GM21825 (cell line): ENCODE measurements at regions not wholly inside any gene's neighbourhood (a gene's known extent, or its start where the extent isn't known, plus 50 kb on each side); places are given as distances from the start of the nearest gene placed in this dataset.
"Not testable (repeated sequence)": the region's sequence is repeated elsewhere in the genome, so short reads cannot be mapped to it uniquely, and the experiment has no call there.

Experiments used
- ATAC-seq: cut with Tn5 transposase; IDR thresholded peaks from one replicate; pipeline ENCODE4 v1.9.1; 2021; ENCODE audit warnings: mild to moderate bottlenecking, moderate library complexity; ENCODE audit not compliant: unreplicated experiment

GRCh38 chr1:206359377-206359776, 110.9 kb upstream of the IKBKE start:
- ATAC-seq, result not testable (repeated sequence)

- not testable (repeated sequence) for ATAC-seq
Observed at GRCh38 chr1:206361978-206362543, 108.2 kb upstream of the IKBKE start.

DNA sequence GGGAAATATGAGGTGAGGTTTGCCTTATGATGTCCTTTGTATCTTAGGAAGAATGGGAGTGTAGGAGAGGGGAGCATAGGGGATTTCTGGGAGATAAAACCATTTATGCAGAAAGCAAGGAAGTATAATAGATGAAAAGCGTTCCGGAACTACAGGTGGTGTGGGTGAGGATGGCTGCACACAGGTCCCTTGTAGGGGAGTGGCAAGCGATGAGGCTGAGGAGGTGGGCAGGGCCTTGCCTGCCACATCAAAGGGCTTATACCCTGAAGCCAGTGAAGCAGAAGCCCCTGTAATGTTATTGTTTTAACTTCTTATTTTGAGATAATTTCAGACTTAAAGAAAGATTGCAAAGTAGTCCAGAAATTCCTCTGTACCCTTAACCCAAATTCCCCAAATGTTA, 107.3 kb upstream of the IKBKE start:
- not testable (repeated sequence) for ATAC-seq

- not testable (repeated sequence) for ATAC-seq
Observed at GRCh38 chr1:206365271-206365670, 105.0 kb upstream of the IKBKE start.

DNA sequence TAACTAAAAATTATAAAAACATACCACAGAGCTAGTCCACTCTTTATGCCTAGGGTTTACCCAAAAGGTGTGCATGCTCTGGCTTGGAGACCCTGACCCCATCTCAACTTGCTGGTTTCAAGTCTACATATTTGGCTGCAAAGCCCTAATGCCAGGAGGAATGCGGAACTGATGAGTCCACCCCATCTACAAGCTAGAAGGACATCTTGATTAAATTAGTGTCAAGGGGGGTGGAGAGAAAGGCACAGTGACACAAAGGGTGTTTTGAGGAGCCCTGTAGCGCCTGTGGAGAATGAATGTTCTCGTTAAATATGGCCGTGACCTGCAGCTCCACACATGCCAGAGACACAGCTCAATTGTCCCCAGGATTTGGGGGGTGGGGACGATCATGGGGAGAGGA, 104.1 kb upstream of the IKBKE start:
- not testable (repeated sequence) for ATAC-seq

- ATAC-seq, result not testable (repeated sequence)
Observed at GRCh38 chr1:206366772-206367171, 103.5 kb upstream of the IKBKE start.

DNA sequence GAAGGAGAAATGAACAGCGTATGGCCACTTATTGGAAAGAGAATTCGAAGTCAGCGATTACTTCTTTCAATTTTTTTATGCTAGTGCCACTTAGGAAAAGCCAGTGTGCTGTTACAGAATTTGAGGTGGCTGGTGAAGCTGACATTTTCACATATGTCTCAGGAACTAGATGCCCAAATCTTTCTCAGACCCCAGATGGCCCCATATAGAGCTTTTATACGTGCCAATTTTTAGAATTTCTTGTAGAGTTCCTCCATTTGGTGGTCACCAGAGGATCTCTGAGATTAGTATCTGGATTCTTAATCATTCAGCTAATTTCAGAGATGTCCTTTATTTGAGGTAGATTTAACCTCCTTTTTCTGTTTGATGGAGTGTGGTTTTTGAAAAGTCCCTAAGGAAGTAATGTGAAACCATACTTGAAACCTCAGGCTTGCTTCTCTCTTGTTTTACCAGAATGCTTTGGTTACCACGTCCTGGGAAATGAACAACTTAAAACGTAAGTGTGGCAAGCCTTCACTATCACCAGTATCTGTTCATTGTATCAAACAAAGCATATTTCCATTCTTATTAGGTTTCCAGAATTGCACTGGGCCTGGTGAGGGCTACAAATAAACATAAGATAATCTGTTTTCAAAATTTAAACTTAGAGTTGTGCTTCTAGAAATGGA, 102.2 kb upstream of the IKBKE start:
- ATAC-seq, result not testable (repeated sequence)

DNA sequence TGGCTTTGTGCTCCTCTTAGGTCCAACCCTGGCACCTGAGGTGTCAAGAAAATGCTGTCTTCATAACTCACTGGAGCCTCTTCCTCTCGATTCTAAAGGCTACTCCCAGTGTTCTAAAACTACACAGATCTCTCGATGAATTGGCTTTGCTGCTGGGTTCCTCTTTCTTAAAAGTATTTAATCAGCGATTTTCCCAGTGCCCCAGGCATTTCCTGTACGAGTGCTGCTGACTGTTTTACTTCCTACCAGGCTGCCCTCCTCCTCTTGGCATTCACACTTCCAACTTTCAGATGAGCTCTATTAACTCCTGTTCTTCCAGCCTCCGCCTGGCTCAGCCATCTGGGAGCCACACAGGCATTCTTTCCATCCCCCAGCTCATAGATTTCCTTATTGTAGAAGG, 95.6 kb upstream of the IKBKE start:
- not testable (repeated sequence) for ATAC-seq

DNA sequence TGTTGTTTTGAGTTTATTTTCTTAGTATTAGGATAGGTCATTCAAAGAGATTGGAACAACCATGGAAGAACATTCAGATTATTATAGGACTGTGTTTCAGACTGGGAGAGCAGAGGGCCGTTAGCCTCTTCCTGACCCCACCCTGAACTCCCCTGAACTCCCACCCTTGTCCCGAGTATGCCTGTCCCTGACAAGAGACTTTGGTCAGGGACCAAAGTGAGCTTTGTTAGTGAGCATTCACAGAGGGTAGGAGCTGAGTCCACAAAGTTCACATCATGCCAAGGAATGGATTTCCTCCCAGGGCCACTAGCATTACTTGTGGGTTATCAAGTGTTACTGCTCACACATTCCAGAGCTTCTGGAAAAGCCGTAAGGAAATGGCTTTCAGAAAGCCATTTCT, 94.7 kb upstream of the IKBKE start:
- not testable (repeated sequence) for ATAC-seq

- ATAC-seq, result not testable (repeated sequence)
Observed at GRCh38 chr1:206378506-206378905, 91.8 kb upstream of the IKBKE start.

- ATAC-seq, result not testable (repeated sequence)
Observed at GRCh38 chr1:206379245-206379644, 91.0 kb upstream of the IKBKE start.

DNA sequence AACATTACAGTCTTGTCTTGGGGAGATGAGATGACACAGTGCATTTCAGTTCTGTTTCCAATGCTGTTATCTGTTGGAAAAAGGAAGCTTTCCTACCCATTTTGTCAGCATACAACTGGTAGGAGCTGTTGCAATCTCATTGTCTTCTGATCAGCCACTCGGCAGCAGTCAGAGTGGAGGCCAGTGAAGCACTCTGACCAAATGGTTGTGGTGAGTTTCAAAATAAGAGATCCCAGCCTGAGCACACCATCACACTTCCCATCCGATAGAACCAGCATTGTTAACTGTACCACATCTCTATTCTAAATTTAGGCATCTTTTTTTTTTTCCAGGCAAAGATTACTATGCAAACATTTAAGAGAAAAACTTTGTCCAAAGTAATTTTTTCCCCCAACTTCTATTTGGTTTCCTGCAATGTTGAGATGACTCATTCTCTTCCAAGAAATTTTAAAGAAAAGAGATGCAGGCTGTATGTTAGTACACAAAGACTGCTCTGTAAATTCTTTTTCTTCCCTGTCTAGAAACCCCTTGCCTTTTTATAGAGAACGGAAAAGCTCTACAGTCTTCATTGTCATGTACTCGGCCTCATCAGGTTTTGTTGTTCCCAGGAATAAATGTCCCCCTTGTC, 90.0 kb upstream of the IKBKE start:
- not testable (repeated sequence) for ATAC-seq

DNA sequence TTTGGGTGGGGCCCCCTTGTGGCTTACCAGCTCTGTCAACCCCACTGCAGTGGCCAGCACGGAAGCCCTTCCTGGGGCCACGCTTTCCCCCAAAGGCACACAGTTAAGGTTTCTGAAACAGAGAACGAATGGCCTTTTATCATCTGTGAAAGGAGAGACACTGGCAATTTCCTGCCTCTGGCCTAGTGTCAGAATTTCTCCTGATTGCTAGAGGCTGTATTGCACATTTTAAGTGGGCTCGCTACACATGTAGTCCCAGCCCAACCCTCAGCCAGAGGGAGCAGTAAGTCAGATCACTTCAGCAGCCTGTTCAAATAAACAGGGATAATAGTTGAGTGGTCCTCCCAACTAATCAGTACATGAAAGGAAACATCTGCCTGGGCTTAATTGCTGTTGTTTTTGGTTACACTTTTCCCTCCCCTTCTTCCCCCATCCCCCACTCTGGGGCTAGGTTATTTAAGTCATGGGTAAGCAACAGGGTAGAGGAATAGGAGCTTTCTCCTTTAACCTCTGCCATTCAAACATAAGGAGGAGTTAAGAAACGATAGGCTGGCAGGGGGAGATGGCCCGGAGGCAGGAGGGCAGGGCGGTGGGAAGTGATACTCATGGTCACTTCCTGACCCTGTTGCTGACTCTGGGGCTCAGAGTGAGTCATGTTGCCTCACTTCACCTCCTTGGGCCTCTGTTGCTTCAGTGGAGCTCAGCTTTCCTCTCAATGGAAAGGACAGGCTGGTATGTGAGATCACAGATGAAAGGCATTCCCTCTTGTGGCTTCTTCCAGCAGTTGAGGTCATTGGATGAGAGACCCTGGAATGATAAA, 89.3 kb upstream of the IKBKE start:
- not testable (repeated sequence) for ATAC-seq

GRCh38 chr1:206384029-206384807, 86.1 kb upstream of the IKBKE start:
- ATAC-seq, result not testable (repeated sequence)

- not testable (repeated sequence) for ATAC-seq
Observed at GRCh38 chr1:206384891-206385290, 85.4 kb upstream of the IKBKE start.

- ATAC-seq, result not testable (repeated sequence)
Observed at GRCh38 chr1:206387631-206388030, 82.6 kb upstream of the IKBKE start.

DNA sequence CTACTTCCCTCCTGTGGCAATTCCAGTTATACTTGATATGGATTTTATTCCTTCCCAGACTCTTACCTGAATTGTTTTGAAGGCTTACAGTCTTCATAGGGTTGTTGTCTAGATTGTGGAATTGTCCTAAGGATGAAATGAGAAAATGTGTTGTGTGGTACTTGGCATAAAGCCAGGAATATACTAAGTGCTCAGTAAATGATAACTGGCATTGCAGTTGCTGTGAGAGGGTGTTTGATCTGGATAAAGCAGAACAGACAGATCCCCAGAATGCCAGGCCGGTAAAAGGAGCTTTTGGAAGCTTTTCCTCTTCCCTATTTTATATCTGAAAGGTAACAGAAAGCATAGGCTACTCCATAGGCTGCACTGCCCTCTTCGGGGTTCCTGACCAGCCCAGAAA, 78.4 kb upstream of the IKBKE start:
- ATAC-seq, result not testable (repeated sequence)

- not testable (repeated sequence) for ATAC-seq
Observed at GRCh38 chr1:206397501-206397900, 72.8 kb upstream of the IKBKE start.

DNA sequence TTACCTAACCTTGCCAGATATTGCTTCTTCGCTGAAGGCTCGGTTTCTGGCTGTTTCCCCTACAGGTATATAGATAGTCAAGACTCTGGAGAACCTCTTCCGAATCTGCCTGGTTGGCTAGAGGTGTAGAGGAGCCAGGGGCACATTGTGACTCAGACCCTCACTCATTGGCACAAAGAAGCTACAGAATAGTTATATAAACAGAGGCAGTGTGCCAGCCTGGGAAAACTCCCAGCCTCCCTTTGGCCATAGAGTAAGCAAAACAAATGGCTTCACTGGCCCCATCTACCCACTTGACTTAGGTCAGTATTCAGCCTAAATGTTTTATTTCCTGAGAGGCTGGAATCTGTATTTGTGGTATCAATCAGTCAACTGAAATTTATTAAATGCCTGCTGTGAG, 72.0 kb upstream of the IKBKE start:
- not testable (repeated sequence) for ATAC-seq

GRCh38 chr1:206403612-206404307, 66.5 kb upstream of the IKBKE start:
- not testable (repeated sequence) for ATAC-seq
